ENCODE measurements at regions not wholly inside any gene's neighbourhood (a gene's known extent, or its start where the extent isn't known, plus 50 kb on each side); places are given as distances from the start of the nearest gene placed in this dataset.

DNA sequence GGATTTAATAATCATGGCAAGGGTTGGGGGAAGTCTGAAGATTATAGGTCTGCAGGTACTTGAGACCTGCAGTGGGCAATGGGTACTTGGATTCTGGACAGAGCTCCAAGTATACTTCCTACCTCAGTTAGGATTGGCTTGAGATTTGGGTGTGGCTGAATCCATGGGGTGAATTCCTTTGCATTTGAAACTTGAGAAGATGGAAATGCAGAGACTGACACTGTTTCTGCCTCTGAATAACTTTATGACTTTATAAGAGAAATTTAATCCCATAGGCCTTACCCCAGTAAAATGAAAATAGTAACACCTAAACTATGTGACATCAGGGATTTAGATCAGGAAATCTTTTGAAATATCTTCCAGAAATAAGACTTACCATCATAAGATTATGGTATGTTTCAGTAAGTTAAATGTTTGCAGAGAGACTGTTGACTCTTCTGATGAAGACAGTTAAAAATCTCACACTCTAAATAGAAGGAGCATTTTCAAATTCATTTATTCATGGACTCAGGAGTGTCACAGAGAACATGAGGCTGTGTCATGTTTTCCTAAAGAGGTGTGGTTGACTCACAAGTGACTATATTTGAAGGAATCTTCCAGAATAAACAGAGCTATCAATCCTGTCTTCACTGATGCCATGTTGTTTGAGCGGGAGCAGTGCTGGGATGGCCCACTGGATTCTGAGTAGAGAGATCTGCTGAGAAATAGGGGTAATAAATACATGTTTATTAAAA, 513.5 kb upstream of the NR3C2 start (continued):
- TF ChIP-seq, protein P1, sequence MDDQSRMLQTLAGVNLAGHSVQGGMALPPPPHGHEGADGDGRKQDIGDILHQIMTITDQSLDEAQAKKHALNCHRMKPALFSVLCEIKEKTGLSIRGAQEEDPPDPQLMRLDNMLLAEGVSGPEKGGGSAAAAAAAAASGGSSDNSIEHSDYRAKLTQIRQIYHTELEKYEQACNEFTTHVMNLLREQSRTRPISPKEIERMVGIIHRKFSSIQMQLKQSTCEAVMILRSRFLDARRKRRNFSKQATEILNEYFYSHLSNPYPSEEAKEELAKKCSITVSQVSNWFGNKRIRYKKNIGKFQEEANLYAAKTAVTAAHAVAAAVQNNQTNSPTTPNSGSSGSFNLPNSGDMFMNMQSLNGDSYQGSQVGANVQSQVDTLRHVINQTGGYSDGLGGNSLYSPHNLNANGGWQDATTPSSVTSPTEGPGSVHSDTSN (CRISPR knock-in tag; IDR thresholded peaks at IDR 0.05): no peak
- TF ChIP-seq ZNF311 (tag by site-specific recombination; IDR thresholded peaks at IDR 0.05; ENCODE audit: borderline replicate concordance) (no peak), ZNF169 (tag by site-specific recombination; IDR thresholded peaks at IDR 0.05) (no peak)

DNA sequence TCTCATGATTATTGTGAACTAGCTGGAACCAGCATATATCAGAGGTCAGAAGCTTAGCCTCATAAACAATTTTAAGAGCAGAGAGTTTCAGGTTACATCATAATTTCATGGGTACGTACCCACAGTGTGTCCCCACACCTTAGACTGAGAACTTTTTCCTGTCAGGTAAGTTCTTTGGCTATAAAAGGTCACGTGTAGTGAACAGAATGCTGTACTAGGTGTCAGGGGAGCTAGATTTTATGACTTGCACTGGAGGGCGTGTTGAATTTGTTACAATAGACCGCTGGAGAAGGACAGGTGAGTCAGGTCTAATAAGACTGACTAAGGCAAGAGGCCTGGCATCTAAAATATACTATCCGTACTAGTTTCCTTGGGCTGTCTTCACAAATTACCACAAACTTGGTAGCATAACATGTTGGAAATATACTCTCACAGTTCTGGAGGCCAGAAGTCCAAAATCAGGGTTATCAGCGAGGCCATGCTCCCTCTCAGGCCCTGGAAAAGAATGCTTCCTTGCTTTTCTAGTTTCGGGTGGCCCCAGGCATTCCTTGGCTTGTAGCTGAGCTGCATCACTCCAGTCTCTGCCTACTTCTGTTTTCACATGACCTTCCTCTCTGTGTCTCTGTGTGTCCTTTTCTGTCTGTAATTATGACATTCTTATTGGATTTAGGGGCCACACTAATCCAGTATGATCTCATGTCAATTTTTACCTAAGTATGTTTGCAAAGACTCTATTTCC, 512.0 kb upstream of the NR3C2 start:
- Histone ChIP-seq H3K27ac (ENCODE audit: extremely low read depth, low read depth, low read length) (no peak overlapping the region), H3K4me1 (ENCODE audit: control insufficient read depth, insufficient read depth, low read length) (no peaks in the 10 kb centered on the region), H3K9me3 (ENCODE audit: control insufficient read depth, insufficient read depth, low read depth, low read length) (no peaks in the 10 kb centered on the region), H3K4me3 (ENCODE audit: low read depth, low read length) (no peak overlapping the region), H3K36me3 (ENCODE audit: control insufficient read depth in 2 of 2, insufficient read depth in 1 of 2, low read length in 2 of 2) (no peaks in the 10 kb centered on the region)
- TF ChIP-seq PRDM1 (tag by site-specific recombination; IDR thresholded peaks at IDR 0.05) (no peak), ZNF626 (tag by site-specific recombination; IDR thresholded peaks at IDR 0.05) (no peak)
- CTCF ChIA-PET: no interaction called here
- POLR2A ChIA-PET: no interaction called here

DNA sequence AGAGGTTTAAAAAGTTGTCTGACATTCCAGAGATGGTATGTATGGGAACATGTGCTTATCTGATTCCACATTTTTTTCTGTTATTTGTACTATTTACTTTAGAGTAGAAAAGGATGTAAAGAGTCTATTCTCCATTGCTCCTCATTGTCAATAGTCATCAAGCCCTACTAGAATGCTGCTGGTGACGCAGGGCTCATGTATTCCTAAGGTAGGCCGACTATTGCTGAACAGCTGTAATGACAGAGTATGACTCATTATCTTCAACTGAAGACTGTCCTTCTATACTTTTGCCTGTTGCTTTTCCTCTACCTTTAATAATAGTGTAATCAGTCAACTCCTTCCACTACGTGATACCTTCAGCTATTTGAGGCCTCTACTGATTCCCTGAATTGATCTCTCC, 509.1 kb upstream of the NR3C2 start:
- H3K36me3 ChIP-seq (ENCODE audit: control insufficient read depth in 2 of 2, insufficient read depth in 1 of 2, low read length in 2 of 2): no peaks in the 10 kb centered on the region
- H3K9me3 ChIP-seq (ENCODE audit: control insufficient read depth, insufficient read depth, low read depth, low read length): no peaks in the 10 kb centered on the region
- POLR2A ChIA-PET: no interaction called here
- H3K4me1 ChIP-seq (ENCODE audit: control insufficient read depth, insufficient read depth, low read length): no peaks in the 10 kb centered on the region
- no peak overlapping the region for H3K4me3 ChIP-seq (ENCODE audit: low read depth, low read length)
- H3K27ac ChIP-seq (ENCODE audit: extremely low read depth, low read depth, low read length): no peak overlapping the region
- CTCF ChIA-PET: no interaction called here
- TF ChIP-seq, protein P2, sequence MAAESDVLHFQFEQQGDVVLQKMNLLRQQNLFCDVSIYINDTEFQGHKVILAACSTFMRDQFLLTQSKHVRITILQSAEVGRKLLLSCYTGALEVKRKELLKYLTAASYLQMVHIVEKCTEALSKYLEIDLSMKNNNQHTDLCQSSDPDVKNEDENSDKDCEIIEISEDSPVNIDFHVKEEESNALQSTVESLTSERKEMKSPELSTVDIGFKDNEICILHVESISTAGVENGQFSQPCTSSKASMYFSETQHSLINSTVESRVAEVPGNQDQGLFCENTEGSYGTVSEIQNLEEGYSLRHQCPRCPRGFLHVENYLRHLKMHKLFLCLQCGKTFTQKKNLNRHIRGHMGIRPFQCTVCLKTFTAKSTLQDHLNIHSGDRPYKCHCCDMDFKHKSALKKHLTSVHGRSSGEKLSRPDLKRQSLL (tag by site-specific recombination; IDR thresholded peaks at IDR 0.05): no peak
- TF ChIP-seq HOXC10 (CRISPR knock-in tag; IDR thresholded peaks at IDR 0.05) (no peak), ZNF202 (tag by site-specific recombination; IDR thresholded peaks at IDR 0.05; ENCODE audit: borderline replicate concordance) (no peak), ZNF701 (tag by site-specific recombination; IDR thresholded peaks at IDR 0.05) (no peak), ZNF600 (tag by site-specific recombination; IDR thresholded peaks at IDR 0.05) (no peak), ZNF223 (tag by site-specific recombination; IDR thresholded peaks at IDR 0.05) (no peak)

DNA sequence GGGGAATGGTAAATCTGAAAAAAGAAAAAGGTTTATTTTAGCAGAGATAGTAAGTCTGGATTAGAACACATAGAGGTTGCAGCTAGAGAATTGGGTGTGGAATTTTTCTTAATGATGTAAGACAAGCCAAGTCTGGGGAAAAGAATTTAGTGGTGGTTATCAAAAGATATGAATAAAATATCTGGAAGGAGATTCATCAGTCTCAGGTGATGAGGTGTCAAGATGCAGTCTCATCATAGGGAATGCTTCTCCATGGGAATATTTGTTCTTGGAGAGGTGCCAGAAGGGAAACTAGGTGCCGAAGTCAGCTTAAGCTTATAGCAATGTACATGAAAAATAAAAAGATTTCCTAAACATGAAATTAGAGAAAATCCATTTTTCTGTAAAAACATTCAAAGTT, 504.1 kb upstream of the NR3C2 start:
- Histone ChIP-seq H3K9me3 (ENCODE audit: control insufficient read depth, insufficient read depth, low read depth, low read length) (no peaks in the 10 kb centered on the region), H3K27ac (ENCODE audit: extremely low read depth, low read depth, low read length) (no peak overlapping the region), H3K4me1 (ENCODE audit: control insufficient read depth, insufficient read depth, low read length) (no peaks in the 10 kb centered on the region), H3K36me3 (ENCODE audit: control insufficient read depth in 2 of 2, insufficient read depth in 1 of 2, low read length in 2 of 2) (no peaks in the 10 kb centered on the region), H3K4me3 (ENCODE audit: low read depth, low read length) (no peak overlapping the region)
- CTCF ChIA-PET: no interaction called here
- POLR2A ChIA-PET: no interaction called here
- no peak for TF ChIP-seq TCF7L2 (IDR thresholded peaks at IDR 0.05; ENCODE audit: borderline replicate concordance, low read depth, low read length)
- TF ChIP-seq ZNF629 (tag by site-specific recombination; IDR thresholded peaks at IDR 0.05): no peak
- no peak for TF ChIP-seq ZNF426 (tag by site-specific recombination; IDR thresholded peaks at IDR 0.05)
- no peak for TF ChIP-seq ZNF670 (tag by site-specific recombination; IDR thresholded peaks at IDR 0.05; ENCODE audit: low read depth)
- TF ChIP-seq KLF10 (tag by site-specific recombination; IDR thresholded peaks at IDR 0.05): no peak
- TF ChIP-seq SCRT1 (tag by site-specific recombination; IDR thresholded peaks at IDR 0.05; ENCODE audit: borderline replicate concordance): no peak
- TF ChIP-seq BCL11A (tag by site-specific recombination; IDR thresholded peaks at IDR 0.05; ENCODE audit: low read depth): no peak
- no peak for TF ChIP-seq ZNF157 (tag by site-specific recombination; IDR thresholded peaks at IDR 0.05)
- TF ChIP-seq ZNF140 (tag by site-specific recombination; IDR thresholded peaks at IDR 0.05): no peak
- no peak for TF ChIP-seq ZNF561 (tag by site-specific recombination; IDR thresholded peaks at IDR 0.05; ENCODE audit: borderline replicate concordance)
- TF ChIP-seq ZNF248 (tag by site-specific recombination; IDR thresholded peaks at IDR 0.05): no peak
- TF ChIP-seq, protein P3, sequence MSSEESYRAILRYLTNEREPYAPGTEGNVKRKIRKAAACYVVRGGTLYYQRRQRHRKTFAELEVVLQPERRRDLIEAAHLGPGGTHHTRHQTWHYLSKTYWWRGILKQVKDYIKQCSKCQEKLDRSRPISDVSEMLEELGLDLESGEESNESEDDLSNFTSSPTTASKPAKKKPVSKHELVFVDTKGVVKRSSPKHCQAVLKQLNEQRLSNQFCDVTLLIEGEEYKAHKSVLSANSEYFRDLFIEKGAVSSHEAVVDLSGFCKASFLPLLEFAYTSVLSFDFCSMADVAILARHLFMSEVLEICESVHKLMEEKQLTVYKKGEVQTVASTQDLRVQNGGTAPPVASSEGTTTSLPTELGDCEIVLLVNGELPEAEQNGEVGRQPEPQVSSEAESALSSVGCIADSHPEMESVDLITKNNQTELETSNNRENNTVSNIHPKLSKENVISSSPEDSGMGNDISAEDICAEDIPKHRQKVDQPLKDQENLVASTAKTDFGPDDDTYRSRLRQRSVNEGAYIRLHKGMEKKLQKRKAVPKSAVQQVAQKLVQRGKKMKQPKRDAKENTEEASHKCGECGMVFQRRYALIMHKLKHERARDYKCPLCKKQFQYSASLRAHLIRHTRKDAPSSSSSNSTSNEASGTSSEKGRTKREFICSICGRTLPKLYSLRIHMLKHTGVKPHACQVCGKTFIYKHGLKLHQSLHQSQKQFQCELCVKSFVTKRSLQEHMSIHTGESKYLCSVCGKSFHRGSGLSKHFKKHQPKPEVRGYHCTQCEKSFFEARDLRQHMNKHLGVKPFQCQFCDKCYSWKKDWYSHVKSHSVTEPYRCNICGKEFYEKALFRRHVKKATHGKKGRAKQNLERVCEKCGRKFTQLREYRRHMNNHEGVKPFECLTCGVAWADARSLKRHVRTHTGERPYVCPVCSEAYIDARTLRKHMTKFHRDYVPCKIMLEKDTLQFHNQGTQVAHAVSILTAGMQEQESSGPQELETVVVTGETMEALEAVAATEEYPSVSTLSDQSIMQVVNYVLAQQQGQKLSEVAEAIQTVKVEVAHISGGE (tag by site-specific recombination; conservative IDR thresholded peaks at IDR 0.05; ENCODE audit: low read depth): no peak
